ENCODE measurements at regions not wholly inside any gene's neighbourhood (a gene's known extent, or its start where the extent isn't known, plus 50 kb on each side); places are given as distances from the start of the nearest gene placed in this dataset.
A peak's percentile ranks its signal among the peaks of the same experiment; 100 is the strongest.

DNA sequence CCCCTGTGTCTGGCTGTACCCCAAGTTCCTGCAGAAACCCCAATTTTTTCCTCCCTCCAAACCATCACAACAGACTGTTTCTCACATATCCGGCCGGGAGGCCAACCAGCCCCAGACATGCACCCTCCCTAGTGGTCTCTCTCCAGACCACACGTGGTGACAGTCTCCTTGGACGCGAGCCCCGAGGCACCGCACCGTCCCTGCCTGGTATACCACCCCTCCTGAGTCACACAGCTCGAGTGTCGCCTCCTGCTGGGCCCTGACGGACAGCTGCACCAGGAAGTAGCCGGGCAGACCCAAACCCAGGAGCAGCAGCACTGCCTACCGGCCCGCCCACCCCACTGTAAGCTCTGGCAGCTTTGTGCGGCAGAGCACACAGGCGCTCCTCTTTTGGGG is 97.4 kb downstream of the RFLNA start (continued):
- TF ChIP-seq, protein P1, sequence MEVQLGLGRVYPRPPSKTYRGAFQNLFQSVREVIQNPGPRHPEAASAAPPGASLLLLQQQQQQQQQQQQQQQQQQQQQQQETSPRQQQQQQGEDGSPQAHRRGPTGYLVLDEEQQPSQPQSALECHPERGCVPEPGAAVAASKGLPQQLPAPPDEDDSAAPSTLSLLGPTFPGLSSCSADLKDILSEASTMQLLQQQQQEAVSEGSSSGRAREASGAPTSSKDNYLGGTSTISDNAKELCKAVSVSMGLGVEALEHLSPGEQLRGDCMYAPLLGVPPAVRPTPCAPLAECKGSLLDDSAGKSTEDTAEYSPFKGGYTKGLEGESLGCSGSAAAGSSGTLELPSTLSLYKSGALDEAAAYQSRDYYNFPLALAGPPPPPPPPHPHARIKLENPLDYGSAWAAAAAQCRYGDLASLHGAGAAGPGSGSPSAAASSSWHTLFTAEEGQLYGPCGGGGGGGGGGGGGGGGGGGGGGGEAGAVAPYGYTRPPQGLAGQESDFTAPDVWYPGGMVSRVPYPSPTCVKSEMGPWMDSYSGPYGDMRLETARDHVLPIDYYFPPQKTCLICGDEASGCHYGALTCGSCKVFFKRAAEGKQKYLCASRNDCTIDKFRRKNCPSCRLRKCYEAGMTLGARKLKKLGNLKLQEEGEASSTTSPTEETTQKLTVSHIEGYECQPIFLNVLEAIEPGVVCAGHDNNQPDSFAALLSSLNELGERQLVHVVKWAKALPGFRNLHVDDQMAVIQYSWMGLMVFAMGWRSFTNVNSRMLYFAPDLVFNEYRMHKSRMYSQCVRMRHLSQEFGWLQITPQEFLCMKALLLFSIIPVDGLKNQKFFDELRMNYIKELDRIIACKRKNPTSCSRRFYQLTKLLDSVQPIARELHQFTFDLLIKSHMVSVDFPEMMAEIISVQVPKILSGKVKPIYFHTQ (CRISPR knock-in tag; IDR thresholded peaks at IDR 0.05), result no peak
- TF ChIP-seq, protein P2, sequence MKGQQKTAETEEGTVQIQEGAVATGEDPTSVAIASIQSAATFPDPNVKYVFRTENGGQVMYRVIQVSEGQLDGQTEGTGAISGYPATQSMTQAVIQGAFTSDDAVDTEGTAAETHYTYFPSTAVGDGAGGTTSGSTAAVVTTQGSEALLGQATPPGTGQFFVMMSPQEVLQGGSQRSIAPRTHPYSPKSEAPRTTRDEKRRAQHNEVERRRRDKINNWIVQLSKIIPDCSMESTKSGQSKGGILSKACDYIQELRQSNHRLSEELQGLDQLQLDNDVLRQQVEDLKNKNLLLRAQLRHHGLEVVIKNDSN (CRISPR knock-in tag; IDR thresholded peaks at IDR 0.05), result no peak
- TF ChIP-seq RELA (CRISPR knock-in tag; IDR thresholded peaks at IDR 0.05; ENCODE audit: borderline replicate concordance) (no peak), JUN (CRISPR knock-in tag; IDR thresholded peaks at IDR 0.05) (no peak)

DNA sequence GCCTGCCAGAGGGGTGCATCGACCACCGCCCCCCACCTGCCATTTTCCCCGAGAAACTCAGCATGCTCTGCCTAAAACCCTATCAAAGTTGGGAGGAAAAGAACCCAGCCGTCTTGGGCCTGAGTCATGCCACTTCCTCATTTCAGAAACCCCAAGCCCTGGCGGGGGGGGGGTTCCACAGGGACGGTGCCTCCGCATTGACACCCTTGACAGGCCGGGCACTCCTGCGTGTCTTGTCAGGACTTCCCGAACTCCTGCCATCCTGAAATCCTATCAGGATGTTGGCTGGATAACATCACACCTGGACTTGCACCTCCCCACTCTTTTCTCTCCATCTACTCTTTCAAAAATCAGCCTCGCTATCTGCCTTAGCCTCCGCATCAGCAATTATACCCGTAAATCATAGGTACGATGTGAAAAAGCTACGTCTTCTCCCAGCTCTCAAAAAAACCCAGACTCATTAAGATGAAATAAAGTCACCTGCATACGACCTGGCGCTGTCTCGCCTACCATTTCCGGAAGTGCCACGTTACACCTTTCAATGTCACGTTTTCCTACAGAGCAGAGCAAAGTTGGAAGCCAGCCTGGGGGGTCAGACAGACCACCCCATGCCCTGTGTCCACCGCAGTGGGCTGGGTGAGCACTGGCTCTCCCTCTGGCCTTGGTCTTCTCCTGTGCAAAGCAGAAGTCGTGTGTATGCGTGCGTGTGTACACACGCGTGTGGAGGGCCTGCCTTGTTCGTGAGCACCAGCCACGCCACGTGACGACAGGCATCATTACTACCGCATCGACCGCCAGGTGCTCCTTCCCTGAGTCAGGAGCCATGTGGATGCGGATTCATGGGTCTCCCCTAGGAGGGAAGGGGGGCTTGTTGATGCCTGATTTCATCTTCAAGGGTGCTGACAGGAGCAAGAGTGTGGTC is 96.7 kb downstream of the RFLNA start:
- CTCF ChIA-PET, result interaction anchor here (0.7 to 1.6 kb wide), 4 partner anchors 10 to 380 kb away, joined by 3 to 4 read pairs (median 3); no protein-coding TSS in a partner anchor
- Mint-ChIP-seq H3K4me1 (peaks cover 27% of the 10 kb centered on the region), H3K27ac (peak overlapping the region; percentile 88), H3K4me3 (no peak overlapping the region), H3K36me3 (peaks cover 17% of the 10 kb centered on the region), H3K9me3 (no peaks in the 10 kb centered on the region), H3K27me3 (ENCODE audit: low read depth) (no peaks in the 10 kb centered on the region)
- no peak for ATAC-seq
- POLR2A ChIA-PET, result no interaction called here
- TF ChIP-seq, protein P3, sequence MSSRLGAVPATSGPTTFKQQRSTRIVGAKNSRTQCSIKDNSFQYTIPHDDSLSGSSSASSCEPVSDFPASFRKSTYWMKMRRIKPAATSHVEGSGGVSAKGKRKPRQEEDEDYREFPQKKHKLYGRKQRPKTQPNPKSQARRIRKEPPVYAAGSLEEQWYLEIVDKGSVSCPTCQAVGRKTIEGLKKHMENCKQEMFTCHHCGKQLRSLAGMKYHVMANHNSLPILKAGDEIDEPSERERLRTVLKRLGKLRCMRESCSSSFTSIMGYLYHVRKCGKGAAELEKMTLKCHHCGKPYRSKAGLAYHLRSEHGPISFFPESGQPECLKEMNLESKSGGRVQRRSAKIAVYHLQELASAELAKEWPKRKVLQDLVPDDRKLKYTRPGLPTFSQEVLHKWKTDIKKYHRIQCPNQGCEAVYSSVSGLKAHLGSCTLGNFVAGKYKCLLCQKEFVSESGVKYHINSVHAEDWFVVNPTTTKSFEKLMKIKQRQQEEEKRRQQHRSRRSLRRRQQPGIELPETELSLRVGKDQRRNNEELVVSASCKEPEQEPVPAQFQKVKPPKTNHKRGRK (CRISPR knock-in tag; IDR thresholded peaks at IDR 0.05; ENCODE audit: borderline replicate concordance), result no peak
- no peak for TF ChIP-seq GABPB1 (CRISPR knock-in tag; IDR thresholded peaks at IDR 0.05)
- TF ChIP-seq MYBL2 (CRISPR knock-in tag; IDR thresholded peaks at IDR 0.05), result no peak
- no peak for TF ChIP-seq PRRX2 (CRISPR knock-in tag; IDR thresholded peaks at IDR 0.05)
- no peak for TF ChIP-seq ELF4 (CRISPR knock-in tag; IDR thresholded peaks at IDR 0.05; ENCODE audit: low read depth)
- TF ChIP-seq, protein P4, sequence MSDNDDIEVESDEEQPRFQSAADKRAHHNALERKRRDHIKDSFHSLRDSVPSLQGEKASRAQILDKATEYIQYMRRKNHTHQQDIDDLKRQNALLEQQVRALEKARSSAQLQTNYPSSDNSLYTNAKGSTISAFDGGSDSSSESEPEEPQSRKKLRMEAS (CRISPR knock-in tag; IDR thresholded peaks at IDR 0.05), result no peak
- TF ChIP-seq CBFB (CRISPR knock-in tag; IDR thresholded peaks at IDR 0.05; ENCODE audit: low read depth), result no peak
- TF ChIP-seq CREB1 (CRISPR knock-in tag; IDR thresholded peaks at IDR 0.05), result no peak
- no peak for TF ChIP-seq SMAD4 (CRISPR knock-in tag; IDR thresholded peaks at IDR 0.05)
- no peak for TF ChIP-seq MXD4 (CRISPR knock-in tag; IDR thresholded peaks at IDR 0.05; ENCODE audit: borderline replicate concordance)
- TF ChIP-seq, protein P5, sequence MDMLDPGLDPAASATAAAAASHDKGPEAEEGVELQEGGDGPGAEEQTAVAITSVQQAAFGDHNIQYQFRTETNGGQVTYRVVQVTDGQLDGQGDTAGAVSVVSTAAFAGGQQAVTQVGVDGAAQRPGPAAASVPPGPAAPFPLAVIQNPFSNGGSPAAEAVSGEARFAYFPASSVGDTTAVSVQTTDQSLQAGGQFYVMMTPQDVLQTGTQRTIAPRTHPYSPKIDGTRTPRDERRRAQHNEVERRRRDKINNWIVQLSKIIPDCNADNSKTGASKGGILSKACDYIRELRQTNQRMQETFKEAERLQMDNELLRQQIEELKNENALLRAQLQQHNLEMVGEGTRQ (CRISPR knock-in tag; IDR thresholded peaks at IDR 0.05), result no peak
- no peak for TF ChIP-seq FOXK1 (CRISPR knock-in tag; IDR thresholded peaks at IDR 0.05)
- no peak for TF ChIP-seq NR3C1 (CRISPR knock-in tag; conservative IDR thresholded peaks at IDR 0.05; ENCODE audit: low read depth)
- TF ChIP-seq SP1 (CRISPR knock-in tag; conservative IDR thresholded peaks at IDR 0.05), result no peak
- TF ChIP-seq, protein P6, sequence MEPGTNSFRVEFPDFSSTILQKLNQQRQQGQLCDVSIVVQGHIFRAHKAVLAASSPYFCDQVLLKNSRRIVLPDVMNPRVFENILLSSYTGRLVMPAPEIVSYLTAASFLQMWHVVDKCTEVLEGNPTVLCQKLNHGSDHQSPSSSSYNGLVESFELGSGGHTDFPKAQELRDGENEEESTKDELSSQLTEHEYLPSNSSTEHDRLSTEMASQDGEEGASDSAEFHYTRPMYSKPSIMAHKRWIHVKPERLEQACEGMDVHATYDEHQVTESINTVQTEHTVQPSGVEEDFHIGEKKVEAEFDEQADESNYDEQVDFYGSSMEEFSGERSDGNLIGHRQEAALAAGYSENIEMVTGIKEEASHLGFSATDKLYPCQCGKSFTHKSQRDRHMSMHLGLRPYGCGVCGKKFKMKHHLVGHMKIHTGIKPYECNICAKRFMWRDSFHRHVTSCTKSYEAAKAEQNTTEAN (CRISPR knock-in tag; IDR thresholded peaks at IDR 0.05), result no peak
- TF ChIP-seq ESRRA (CRISPR knock-in tag; IDR thresholded peaks at IDR 0.05; ENCODE audit: borderline replicate concordance), result no peak
- TF ChIP-seq, protein P7, sequence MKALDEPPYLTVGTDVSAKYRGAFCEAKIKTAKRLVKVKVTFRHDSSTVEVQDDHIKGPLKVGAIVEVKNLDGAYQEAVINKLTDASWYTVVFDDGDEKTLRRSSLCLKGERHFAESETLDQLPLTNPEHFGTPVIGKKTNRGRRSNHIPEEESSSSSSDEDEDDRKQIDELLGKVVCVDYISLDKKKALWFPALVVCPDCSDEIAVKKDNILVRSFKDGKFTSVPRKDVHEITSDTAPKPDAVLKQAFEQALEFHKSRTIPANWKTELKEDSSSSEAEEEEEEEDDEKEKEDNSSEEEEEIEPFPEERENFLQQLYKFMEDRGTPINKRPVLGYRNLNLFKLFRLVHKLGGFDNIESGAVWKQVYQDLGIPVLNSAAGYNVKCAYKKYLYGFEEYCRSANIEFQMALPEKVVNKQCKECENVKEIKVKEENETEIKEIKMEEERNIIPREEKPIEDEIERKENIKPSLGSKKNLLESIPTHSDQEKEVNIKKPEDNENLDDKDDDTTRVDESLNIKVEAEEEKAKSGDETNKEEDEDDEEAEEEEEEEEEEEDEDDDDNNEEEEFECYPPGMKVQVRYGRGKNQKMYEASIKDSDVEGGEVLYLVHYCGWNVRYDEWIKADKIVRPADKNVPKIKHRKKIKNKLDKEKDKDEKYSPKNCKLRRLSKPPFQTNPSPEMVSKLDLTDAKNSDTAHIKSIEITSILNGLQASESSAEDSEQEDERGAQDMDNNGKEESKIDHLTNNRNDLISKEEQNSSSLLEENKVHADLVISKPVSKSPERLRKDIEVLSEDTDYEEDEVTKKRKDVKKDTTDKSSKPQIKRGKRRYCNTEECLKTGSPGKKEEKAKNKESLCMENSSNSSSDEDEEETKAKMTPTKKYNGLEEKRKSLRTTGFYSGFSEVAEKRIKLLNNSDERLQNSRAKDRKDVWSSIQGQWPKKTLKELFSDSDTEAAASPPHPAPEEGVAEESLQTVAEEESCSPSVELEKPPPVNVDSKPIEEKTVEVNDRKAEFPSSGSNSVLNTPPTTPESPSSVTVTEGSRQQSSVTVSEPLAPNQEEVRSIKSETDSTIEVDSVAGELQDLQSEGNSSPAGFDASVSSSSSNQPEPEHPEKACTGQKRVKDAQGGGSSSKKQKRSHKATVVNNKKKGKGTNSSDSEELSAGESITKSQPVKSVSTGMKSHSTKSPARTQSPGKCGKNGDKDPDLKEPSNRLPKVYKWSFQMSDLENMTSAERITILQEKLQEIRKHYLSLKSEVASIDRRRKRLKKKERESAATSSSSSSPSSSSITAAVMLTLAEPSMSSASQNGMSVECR (CRISPR knock-in tag; IDR thresholded peaks at IDR 0.05; ENCODE audit: borderline replicate concordance), result no peak
- no peak for TF ChIP-seq ETV6 (CRISPR knock-in tag; IDR thresholded peaks at IDR 0.05)
- DNase-seq (ENCODE audit: low spot score), result no peak

Data from WTC11 (cell line).